ENCODE measurements at regions not wholly inside any gene's neighbourhood (a gene's known extent, or its start where the extent isn't known, plus 50 kb on each side); places are given as distances from the start of the nearest gene placed in this dataset.

- ATAC-seq (no peak), DNase-seq (ENCODE audit: low read depth, low spot score) (no peak)
- no peak overlapping the region for H3K4me3 ChIP-seq (replicated peaks in 1 of 2; ENCODE audit: low read depth in 1 of 2, low read length in 2 of 2)
- no peaks in the 10 kb centered on the region for H3K9me2 ChIP-seq (ENCODE audit: insufficient read depth)
- no peak overlapping the region for H3K4me2 ChIP-seq (ENCODE audit: low read length)
- H3K27me3 ChIP-seq (ENCODE audit: insufficient read depth, low read length) = no peaks in the 10 kb centered on the region
- peaks cover 3 to 21% of the 10 kb centered on the region in 2 experiments; a peak in 2 of 4 replicates for H3K9me3 ChIP-seq (ENCODE audit: control insufficient read depth in 1 of 2, insufficient read depth in 1 of 2, low read depth in 1 of 2, low read length in 2 of 2)
- no peak overlapping the region for H2AFZ ChIP-seq (ENCODE audit: low read depth, low read length, poor library complexity, severe bottlenecking)
- intact Hi-C loops (cut with micrococcal nuclease) = no loop called here
- no peaks in the 10 kb centered on the region for H4K20me1 ChIP-seq (ENCODE audit: insufficient read depth)
- H3K79me2 ChIP-seq (ENCODE audit: insufficient read depth, low read length) = no peaks in the 10 kb centered on the region
- no peaks in the 10 kb centered on the region for H3K4me1 ChIP-seq (ENCODE audit: control insufficient read depth in 1 of 2, insufficient read depth in 2 of 2, low read length in 2 of 2)
- ChIA-PET CTCF (no interaction called here), POLR2A (no interaction called here), RAD21 (ENCODE audit: low non-redundant PET in 1 of 2, low total read pairs in 2 of 2, uncharacterized antibody in 2 of 2, unreplicated experiment in 2 of 2) (no interaction called here)
- H3K27ac ChIP-seq (ENCODE audit: low read depth, low read length) = no peak overlapping the region
- H3K9ac ChIP-seq (ENCODE audit: low read length) = no peak overlapping the region
- BruUV-seq (replicated peaks) = no TSS peak
- no peak for TF ChIP-seq ZFX (IDR thresholded peaks at IDR 0.05)
- TF ChIP-seq CBX3 (IDR thresholded peaks at IDR 0.05; ENCODE audit: low read depth) = no peak
- TF ChIP-seq, protein P1, sequence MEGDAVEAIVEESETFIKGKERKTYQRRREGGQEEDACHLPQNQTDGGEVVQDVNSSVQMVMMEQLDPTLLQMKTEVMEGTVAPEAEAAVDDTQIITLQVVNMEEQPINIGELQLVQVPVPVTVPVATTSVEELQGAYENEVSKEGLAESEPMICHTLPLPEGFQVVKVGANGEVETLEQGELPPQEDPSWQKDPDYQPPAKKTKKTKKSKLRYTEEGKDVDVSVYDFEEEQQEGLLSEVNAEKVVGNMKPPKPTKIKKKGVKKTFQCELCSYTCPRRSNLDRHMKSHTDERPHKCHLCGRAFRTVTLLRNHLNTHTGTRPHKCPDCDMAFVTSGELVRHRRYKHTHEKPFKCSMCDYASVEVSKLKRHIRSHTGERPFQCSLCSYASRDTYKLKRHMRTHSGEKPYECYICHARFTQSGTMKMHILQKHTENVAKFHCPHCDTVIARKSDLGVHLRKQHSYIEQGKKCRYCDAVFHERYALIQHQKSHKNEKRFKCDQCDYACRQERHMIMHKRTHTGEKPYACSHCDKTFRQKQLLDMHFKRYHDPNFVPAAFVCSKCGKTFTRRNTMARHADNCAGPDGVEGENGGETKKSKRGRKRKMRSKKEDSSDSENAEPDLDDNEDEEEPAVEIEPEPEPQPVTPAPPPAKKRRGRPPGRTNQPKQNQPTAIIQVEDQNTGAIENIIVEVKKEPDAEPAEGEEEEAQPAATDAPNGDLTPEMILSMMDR (IDR thresholded peaks at IDR 0.05 in 2 of 3, conservative IDR thresholded peaks at IDR 0.05 in 1 of 3; ENCODE audit: borderline replicate concordance in 1 of 3, insufficient read depth in 1 of 3, low read depth in 2 of 3, low read length in 2 of 3) = no peak
- no peak for TF ChIP-seq EGR1 (IDR thresholded peaks at IDR 0.05; ENCODE audit: low read depth)
- TF ChIP-seq FOSL1 (IDR thresholded peaks at IDR 0.05; ENCODE audit: low read depth) = no peak
- TF ChIP-seq ELF1 (IDR thresholded peaks at IDR 0.05; ENCODE audit: borderline replicate concordance, low read depth) = no peak
- no peak for TF ChIP-seq JUND (IDR thresholded peaks at IDR 0.05)
- no peaks in the 10 kb centered on the region for H3K36me3 ChIP-seq (ENCODE audit: control insufficient read depth in 1 of 2, insufficient read depth in 2 of 2, low read length in 2 of 2)
These were observed 266.8 kb downstream of the MTRR start for GRCh38 chr5:8135742-8136141.

- Histone ChIP-seq H3K27me3 (ENCODE audit: insufficient read depth, low read length) (no peaks in the 10 kb centered on the region), H4K20me1 (ENCODE audit: insufficient read depth) (no peaks in the 10 kb centered on the region), H3K79me2 (ENCODE audit: insufficient read depth, low read length) (no peaks in the 10 kb centered on the region), H3K9ac (ENCODE audit: low read length) (no peak overlapping the region), H3K4me3 (replicated peaks in 1 of 2; ENCODE audit: low read depth in 1 of 2, low read length in 2 of 2) (no peak overlapping the region), H3K4me2 (ENCODE audit: low read length) (no peak overlapping the region), H3K9me2 (ENCODE audit: insufficient read depth) (no peaks in the 10 kb centered on the region), H3K36me3 (ENCODE audit: control insufficient read depth in 1 of 2, insufficient read depth in 2 of 2, low read length in 2 of 2) (no peaks in the 10 kb centered on the region), H3K9me3 (ENCODE audit: control insufficient read depth in 1 of 2, insufficient read depth in 1 of 2, low read depth in 1 of 2, low read length in 2 of 2) (peaks cover 3 to 20% of the 10 kb centered on the region in 2 experiments; a peak in 2 of 4 replicates), H3K27ac (ENCODE audit: low read depth, low read length) (no peak overlapping the region), H2AFZ (ENCODE audit: low read depth, low read length, poor library complexity, severe bottlenecking) (no peak overlapping the region), H3K4me1 (ENCODE audit: control insufficient read depth in 1 of 2, insufficient read depth in 2 of 2, low read length in 2 of 2) (no peaks in the 10 kb centered on the region)
- CTCF ChIA-PET = no interaction called here
- intact Hi-C loops (cut with micrococcal nuclease) = no loop called here
- RAD21 ChIA-PET (ENCODE audit: low non-redundant PET in 1 of 2, low total read pairs in 2 of 2, uncharacterized antibody in 2 of 2, unreplicated experiment in 2 of 2) = no interaction called here
- no TSS peak for BruUV-seq (replicated peaks)
- POLR2A ChIA-PET = no interaction called here
- DNase-seq (ENCODE audit: low read depth, low spot score) (no peak), ATAC-seq (no peak)
- TF ChIP-seq ZNF274 (IDR thresholded peaks at IDR 0.05; ENCODE audit: low read depth, low read length) (no peak), TCF7L2 (IDR thresholded peaks at IDR 0.05; ENCODE audit: borderline replicate concordance, extremely low read depth, insufficient read depth, insufficient read length) (no peak), MAX (IDR thresholded peaks at IDR 0.05) (no peak), CBX3 (IDR thresholded peaks at IDR 0.05; ENCODE audit: low read depth) (no peak), CEBPB (IDR thresholded peaks at IDR 0.05; ENCODE audit: low read depth) (no peak), POLR2A (IDR thresholded peaks at IDR 0.05; ENCODE audit: borderline replicate concordance, extremely low read depth, insufficient read depth, insufficient read length) (no peak), ELF1 (IDR thresholded peaks at IDR 0.05; ENCODE audit: borderline replicate concordance, low read depth) (no peak), YY1 (IDR thresholded peaks at IDR 0.05; ENCODE audit: extremely low read depth, insufficient replicate concordance, low read depth, low read length) (no peak), REST (IDR thresholded peaks at IDR 0.05; ENCODE audit: low read depth) (no peak)
These were observed 267.3 kb downstream of the MTRR start for GRCh38 chr5:8136271-8136670.
